Stomach (tissue), 4 donors: ENCODE measurements at regions not wholly inside any gene's neighbourhood (a gene's known extent, or its start where the extent isn't known, plus 50 kb on each side); places are given as distances from the start of the nearest gene placed in this dataset.

Source experiments
- CTCF ChIP-seq, 7 experiments: fragments of 450-650 bp in 4 of 7; fragments of 200-600 bp in 3 of 7; sonication (generic) in 3 of 7; IDR thresholded peaks; one replicate each; pipeline ENCODE4 v1.5.1; 2016 to 2019; ENCODE audit warnings: antibody characterized with exemption in 7 of 7, control low read depth in 2 of 7, mild to moderate bottlenecking in 1 of 7
- POLR2A ChIP-seq, 4 donors: fragments of 450-650 bp; IDR thresholded peaks; one replicate each; pipeline ENCODE4 v1.6.1; 2016; ENCODE audit warnings: antibody characterized with exemption in 4 of 4, control low read depth in 2 of 4, mild to moderate bottlenecking in 1 of 4, moderate library complexity in 1 of 4
- POLR2AphosphoS5 ChIP-seq, 3 donors: sonication (generic); formaldehyde crosslinking; IDR thresholded peaks; one replicate each; pipeline ENCODE4 v1.6.1; 2016; ENCODE audit warnings: antibody characterized with exemption in 3 of 3

GRCh38 chr1:187959062-187959461, 1130.3 kb downstream of the PLA2G4A start:
- TF ChIP-seq POLR2A (IDR thresholded peaks at IDR 0.05) (no peak), CTCF (IDR thresholded peaks at IDR 0.05) (no peak), POLR2AphosphoS5 (IDR thresholded peaks at IDR 0.05) (no peak)
